A673 (cell line): ENCODE measurements at regions not wholly inside any gene's neighbourhood (a gene's known extent, or its start where the extent isn't known, plus 50 kb on each side); places are given as distances from the start of the nearest gene placed in this dataset.

Experiments used
- BruUV-seq: library from RNA; stranded (reverse); fragments of 400-500 nt; replicated peaks from 2 replicates; lab custom pipeline; 2021; lab: Mats Ljungman, UMichigan
- CTCF ChIA-PET: fragments of 300-600 bp; sonication (Branson Sonifier 250); formaldehyde crosslinking; loops from one replicate; lab custom pipeline; 2022; ENCODE audit warnings: antibody characterized with exemption; lab: Charles Lee
- POLR2A ChIA-PET: fragments of 300-600 bp; sonication (Branson Sonifier 250); formaldehyde crosslinking; loops from one replicate; lab custom pipeline; 2022; ENCODE audit warnings: antibody characterized with exemption; ENCODE audit not compliant: low non-redundant PET; lab: Charles Lee
- DNase-seq: peaks from one replicate; pipeline ENCODE4 v3.0.0-alpha.2; 2015; ENCODE audit warnings: low spot score
- H3K27ac ChIP-seq: fragments of 200-600 bp; sonication (generic); 2 replicates; pipeline ENCODE4 v1.5.1; 2016; ENCODE audit warnings: mixed run types, low read depth, mild to moderate bottlenecking, mixed read lengths, antibody characterized with exemption, low read length; ENCODE audit not compliant: poor library complexity, severe bottlenecking
- H3K27me3 ChIP-seq: fragments of 200-600 bp; sonication (generic); replicated peaks from 2 replicates; pipeline ENCODE4 v1.6.1; 2017; ENCODE audit warnings: mixed run types, low read depth, mild to moderate bottlenecking, mixed read lengths, antibody characterized with exemption, low read length; ENCODE audit not compliant: insufficient read depth, poor library complexity
- H3K36me3 ChIP-seq: fragments of 200-600 bp; sonication (generic); 2 replicates; pipeline ENCODE4 v1.6.1; 2016; ENCODE audit warnings: mixed run types, mild to moderate bottlenecking, mixed read lengths, antibody characterized with exemption, low read length; ENCODE audit not compliant: insufficient read depth, poor library complexity, severe bottlenecking
- H3K4me1 ChIP-seq: fragments of 200-600 bp; sonication (generic); 2 replicates; pipeline ENCODE4 v1.6.1; 2017; ENCODE audit warnings: mixed run types, mild to moderate bottlenecking, mixed read lengths, antibody characterized with exemption, low read length; ENCODE audit not compliant: insufficient read depth, poor library complexity, severe bottlenecking
- H3K4me3 ChIP-seq: fragments of 200-600 bp; sonication (generic); 2 replicates; pipeline ENCODE4 v1.5.1; 2016; ENCODE audit warnings: low read depth, mixed run types, mild to moderate bottlenecking, mixed read lengths, low read length; ENCODE audit not compliant: poor library complexity, severe bottlenecking
- H3K9me3 ChIP-seq: fragments of 200-600 bp; sonication (generic); 2 replicates; pipeline ENCODE4 v1.6.1; 2016; ENCODE audit warnings: mixed run types, low read depth, mild to moderate bottlenecking, mixed read lengths, antibody characterized with exemption, low read length; ENCODE audit not compliant: poor library complexity, severe bottlenecking
- CTCF ChIP-seq: fragments of 300-800, 200-600 bp; sonication (generic); conservative IDR thresholded peaks from 2 replicates; pipeline ENCODE4 v1.5.1; 2017; ENCODE audit warnings: low read depth, mild to moderate bottlenecking, antibody characterized with exemption, low read length, moderate library complexity, mixed read lengths
- EZH2 ChIP-seq: fragments of 200-600 bp; sonication (generic); IDR thresholded peaks from 2 replicates; pipeline ENCODE4 v1.6.1; 2017; ENCODE audit warnings: borderline replicate concordance, low read depth, mild to moderate bottlenecking, mixed read lengths, antibody characterized with exemption, low read length; ENCODE audit not compliant: poor library complexity, severe bottlenecking
- intact Hi-C: fragments of 100-400 bp; cut with micrococcal nuclease; formaldehyde crosslinking; loops from one replicate; pipeline ENCODE4 v1.10.0; 2022; ENCODE audit not compliant: unreplicated experiment

- H3K27me3 ChIP-seq = no peaks in the 10 kb centered on the region
- no peak overlapping the region for H3K4me3 ChIP-seq
- no peaks in the 10 kb centered on the region for H3K36me3 ChIP-seq
- ChIA-PET CTCF (no interaction called here), POLR2A (no interaction called here)
- H3K27ac ChIP-seq = no peak overlapping the region
- no TSS peak for BruUV-seq
- H3K9me3 ChIP-seq = peaks cover 53% of the 10 kb centered on the region
- DNase-seq = no peak
- H3K4me1 ChIP-seq = no peaks in the 10 kb centered on the region
- TF ChIP-seq EZH2 (no peak), CTCF (no peak)
- intact Hi-C loops = no loop called here
Observed at GRCh38 chr5:13063088-13063487, 881.4 kb downstream of the DNAH5 start.

- Histone ChIP-seq H3K9me3 (peaks cover 31% of the 10 kb centered on the region), H3K4me1 (no peaks in the 10 kb centered on the region), H3K27ac (no peak overlapping the region), H3K36me3 (no peaks in the 10 kb centered on the region), H3K4me3 (no peak overlapping the region), H3K27me3 (no peaks in the 10 kb centered on the region)
- intact Hi-C loops = no loop called here
- ChIA-PET POLR2A (no interaction called here), CTCF (no interaction called here)
- no peak for DNase-seq
- no TSS peak for BruUV-seq
- TF ChIP-seq CTCF (no peak), EZH2 (no peak)
Observed at GRCh38 chr5:13045897-13046551, 898.5 kb downstream of the DNAH5 start.

GRCh38 chr5:13034061-13034460 is 910.4 kb downstream of the DNAH5 start:
- H3K9me3 ChIP-seq = peaks cover 34% of the 10 kb centered on the region
- BruUV-seq = no TSS peak
- no peaks in the 10 kb centered on the region for H3K4me1 ChIP-seq
- ChIA-PET POLR2A (no interaction called here), CTCF (no interaction called here)
- TF ChIP-seq EZH2 (no peak), CTCF (no peak)
- intact Hi-C loops = no loop called here
- no peak for DNase-seq
- no peaks in the 10 kb centered on the region for H3K27me3 ChIP-seq
- H3K27ac ChIP-seq = no peak overlapping the region
- H3K36me3 ChIP-seq = no peaks in the 10 kb centered on the region
- H3K4me3 ChIP-seq = no peak overlapping the region
